Prostate gland (tissue), 2 donors: ENCODE measurements at regions not wholly inside any gene's neighbourhood (a gene's known extent, or its start where the extent isn't known, plus 50 kb on each side); places are given as distances from the start of the nearest gene placed in this dataset.

Experiments used
- DNase-seq: peaks from one replicate; pipeline ENCODE4 v3.0.0-alpha.2; 2019; ENCODE audit warnings: low spot score
- H3K27ac ChIP-seq, 2 donors: fragments of 200-600 bp; sonication (generic); 2 replicates each; pipeline ENCODE4 v1.5.1; 2017 to 2019
- H3K27me3 ChIP-seq: fragments of 200-600 bp; sonication (generic); replicated peaks from 2 replicates; pipeline ENCODE4 v1.5.1; 2019; ENCODE audit not compliant: insufficient read depth
- H3K36me3 ChIP-seq, 2 donors: fragments of 200-600 bp; sonication (generic); 1 replicate in 1 of 2; 2 replicates in 1 of 2; pipeline versions ENCODE4 v1.5.1 to v1.8.1; 2017 to 2019
- H3K4me1 ChIP-seq: fragments of 200-600 bp; sonication (generic); replicated peaks from 2 replicates; pipeline ENCODE4 v1.5.1; 2019
- H3K4me3 ChIP-seq, 2 donors: fragments of 200-600 bp; sonication (generic); 2 replicates each; pipeline ENCODE4 v1.5.1; 2017 to 2019
- H3K9me3 ChIP-seq: fragments of 200-600 bp; sonication (generic); 2 replicates; pipeline ENCODE4 v1.5.1; 2017
- CTCF ChIP-seq, 4 experiments: fragments of 200-600 bp in 2 of 4; fragments of 450-650 bp in 2 of 4; sonication (generic) in 2 of 4; IDR thresholded peaks; 1 replicate in 3 of 4; 2 replicates in 1 of 4; pipeline ENCODE4 v1.5.1; 2016 to 2019; ENCODE audit warnings: antibody characterized with exemption in 4 of 4, mild to moderate bottlenecking in 2 of 4, moderate library complexity in 2 of 4
- POLR2A ChIP-seq: fragments of 450-650 bp; IDR thresholded peaks from one replicate; pipeline ENCODE4 v1.6.1; 2016; ENCODE audit warnings: antibody characterized with exemption, mild to moderate bottlenecking
- POLR2AphosphoS5 ChIP-seq: sonication (generic); formaldehyde crosslinking; IDR thresholded peaks from one replicate; pipeline ENCODE4 v1.6.1; 2017; ENCODE audit warnings: antibody characterized with exemption
- WGBS: methylation state at CpG from one replicate; pipeline ENCODE4 v1.1.5; 2018; 5-methylcytosine and 5-hydroxymethylcytosine counted together
- intact Hi-C: fragments of 100-400 bp; cut with DNase I; formaldehyde crosslinking; loops from one replicate; pipeline ENCODE4 v1.14.2; 2022

GRCh38 chr16:48052731-48053417, 102.9 kb downstream of the ABCC12 start:
- H3K4me3 ChIP-seq: no peak overlapping the region
- DNase-seq: no peak
- TF ChIP-seq POLR2A (no peak), CTCF (IDR thresholded peaks at IDR 0.05) (no peak), POLR2AphosphoS5 (no peak)
- WGBS: 69% methylated on average over 5 of the region's 5 CpGs
- no peaks in the 10 kb centered on the region for H3K27me3 ChIP-seq
- no peaks in the 10 kb centered on the region for H3K36me3 ChIP-seq
- H3K27ac ChIP-seq: no peak overlapping the region
- H3K9me3 ChIP-seq: no peaks in the 10 kb centered on the region
- H3K4me1 ChIP-seq: no peaks in the 10 kb centered on the region
- intact Hi-C loops: no loop called here

- no peak for DNase-seq
- Histone ChIP-seq H3K4me3 (no peak overlapping the region), H3K36me3 (no peaks in the 10 kb centered on the region), H3K4me1 (no peaks in the 10 kb centered on the region), H3K27ac (no peak overlapping the region), H3K27me3 (no peaks in the 10 kb centered on the region), H3K9me3 (no peaks in the 10 kb centered on the region)
- WGBS: 90% methylated on average over 2 of the region's 2 CpGs
- intact Hi-C loops: no loop called here
- TF ChIP-seq POLR2AphosphoS5: no peak
- no peak for TF ChIP-seq POLR2A
- TF ChIP-seq CTCF (IDR thresholded peaks at IDR 0.05): no peak
These were observed 104.9 kb downstream of the ABCC12 start for GRCh38 chr16:48050871-48051270.

- Histone ChIP-seq H3K4me1 (no peaks in the 10 kb centered on the region), H3K36me3 (no peaks in the 10 kb centered on the region), H3K9me3 (no peaks in the 10 kb centered on the region), H3K27ac (no peak overlapping the region), H3K27me3 (no peaks in the 10 kb centered on the region), H3K4me3 (no peak overlapping the region)
- 30% methylated on average over 3 of the region's 3 CpGs for WGBS
- TF ChIP-seq POLR2A: no peak
- TF ChIP-seq CTCF (IDR thresholded peaks at IDR 0.05): no peak
- TF ChIP-seq POLR2AphosphoS5: no peak
- intact Hi-C loops: no loop called here
- no peak for DNase-seq
These were observed 105.9 kb downstream of the ABCC12 start for GRCh38 chr16:48049847-48050246.

- no peaks in the 10 kb centered on the region for H3K27me3 ChIP-seq
- DNase-seq: no peak
These were observed 108.1 kb downstream of the ABCC12 start for GRCh38 chr16:48047720-48048119.

More at GRCh38 chr16:48047720-48048119, 108.1 kb downstream of the ABCC12 start:
- intact Hi-C loops: no loop called here
- no peak for TF ChIP-seq POLR2AphosphoS5
- no peak for TF ChIP-seq POLR2A
- TF ChIP-seq CTCF (IDR thresholded peaks at IDR 0.05): no peak
- H3K4me3 ChIP-seq: no peak overlapping the region
- no peaks in the 10 kb centered on the region for H3K9me3 ChIP-seq
- WGBS: 23% methylated on average over 3 of the region's 3 CpGs
- no peaks in the 10 kb centered on the region for H3K36me3 ChIP-seq
- H3K27ac ChIP-seq: no peak overlapping the region
- no peaks in the 10 kb centered on the region for H3K4me1 ChIP-seq
